ENCODE measurements at regions not wholly inside any gene's neighbourhood (a gene's known extent, or its start where the extent isn't known, plus 50 kb on each side); places are given as distances from the start of the nearest gene placed in this dataset.

- no peaks in the 10 kb centered on the region for H3K27me3 ChIP-seq (ENCODE audit: control insufficient read depth, insufficient read depth, low read length)
These were observed 923.0 kb upstream of the TMEM132C start for GRCh38 chr12:127343940-127344339.

GRCh38 chr12:127351481-127352010, 915.4 kb upstream of the TMEM132C start:
- Histone ChIP-seq H3K27me3 (ENCODE audit: control insufficient read depth, insufficient read depth, low read length) (no peaks in the 10 kb centered on the region), H3K9me3 (ENCODE audit: control insufficient read depth, insufficient read depth, low read length) (no peaks in the 10 kb centered on the region), H3K4me1 (ENCODE audit: control insufficient read depth, insufficient read depth, low read length) (no peaks in the 10 kb centered on the region), H3K36me3 (ENCODE audit: control insufficient read depth, insufficient read depth, low read length) (no peaks in the 10 kb centered on the region), H3K4me3 (ENCODE audit: low read depth, low read length) (no peak overlapping the region), H3K27ac (ENCODE audit: low read depth, low read length) (no peak overlapping the region)
- 91% methylated on average over 11 of the region's 11 CpGs for WGBS (ENCODE audit: insufficient coverage)
- no peak for DNase-seq (ENCODE audit: low read depth in 4 of 6, low spot score in 6 of 6)

More at GRCh38 chr12:127343940-127344339, 923.0 kb upstream of the TMEM132C start:
- no peaks in the 10 kb centered on the region for H3K36me3 ChIP-seq (ENCODE audit: control insufficient read depth, insufficient read depth, low read length)
- H3K9me3 ChIP-seq (ENCODE audit: control insufficient read depth, insufficient read depth, low read length) = no peaks in the 10 kb centered on the region
- 66% methylated on average over 5 of the region's 5 CpGs for WGBS (ENCODE audit: insufficient coverage)
- no peak overlapping the region for H3K27ac ChIP-seq (ENCODE audit: low read depth, low read length)
- no peak overlapping the region for H3K4me3 ChIP-seq (ENCODE audit: low read depth, low read length)
- H3K4me1 ChIP-seq (ENCODE audit: control insufficient read depth, insufficient read depth, low read length) = no peaks in the 10 kb centered on the region
- no peak for DNase-seq (ENCODE audit: low read depth in 4 of 6, low spot score in 6 of 6)

GRCh38 chr12:127355061-127355841, 911.7 kb upstream of the TMEM132C start:
- no peak overlapping the region for H3K4me3 ChIP-seq (ENCODE audit: low read depth, low read length)
- DNase-seq (ENCODE audit: low read depth in 4 of 6, low spot score in 6 of 6) = no peak
- H3K27ac ChIP-seq (ENCODE audit: low read depth, low read length) = no peak overlapping the region
- no peaks in the 10 kb centered on the region for H3K36me3 ChIP-seq (ENCODE audit: control insufficient read depth, insufficient read depth, low read length)
- no peaks in the 10 kb centered on the region for H3K9me3 ChIP-seq (ENCODE audit: control insufficient read depth, insufficient read depth, low read length)
- no peaks in the 10 kb centered on the region for H3K27me3 ChIP-seq (ENCODE audit: control insufficient read depth, insufficient read depth, low read length)
- 64% methylated on average over 6 of the region's 10 CpGs for WGBS (ENCODE audit: insufficient coverage)
- no peaks in the 10 kb centered on the region for H3K4me1 ChIP-seq (ENCODE audit: control insufficient read depth, insufficient read depth, low read length)

- Histone ChIP-seq H3K9me3 (ENCODE audit: control insufficient read depth, insufficient read depth, low read length) (no peaks in the 10 kb centered on the region), H3K4me3 (ENCODE audit: low read depth, low read length) (no peak overlapping the region), H3K36me3 (ENCODE audit: control insufficient read depth, insufficient read depth, low read length) (no peaks in the 10 kb centered on the region), H3K4me1 (ENCODE audit: control insufficient read depth, insufficient read depth, low read length) (no peaks in the 10 kb centered on the region), H3K27me3 (ENCODE audit: control insufficient read depth, insufficient read depth, low read length) (no peaks in the 10 kb centered on the region), H3K27ac (ENCODE audit: low read depth, low read length) (no peak overlapping the region)
- WGBS (ENCODE audit: insufficient coverage) = no CpG with 5 or more reads among the region's 2 CpGs
- DNase-seq (ENCODE audit: low read depth in 4 of 6, low spot score in 6 of 6) = no peak
These were observed 908.1 kb upstream of the TMEM132C start for GRCh38 chr12:127358888-127359287.

- no peak for DNase-seq (ENCODE audit: low read depth in 4 of 6, low spot score in 6 of 6)
- Histone ChIP-seq H3K9me3 (ENCODE audit: control insufficient read depth, insufficient read depth, low read length) (no peaks in the 10 kb centered on the region), H3K27me3 (ENCODE audit: control insufficient read depth, insufficient read depth, low read length) (no peaks in the 10 kb centered on the region), H3K36me3 (ENCODE audit: control insufficient read depth, insufficient read depth, low read length) (no peaks in the 10 kb centered on the region), H3K4me1 (ENCODE audit: control insufficient read depth, insufficient read depth, low read length) (no peaks in the 10 kb centered on the region), H3K4me3 (ENCODE audit: low read depth, low read length) (no peak overlapping the region), H3K27ac (ENCODE audit: low read depth, low read length) (no peak overlapping the region)
- WGBS (ENCODE audit: insufficient coverage) = 90% methylated on average over 6 of the region's 6 CpGs
These were observed 906.4 kb upstream of the TMEM132C start for GRCh38 chr12:127360580-127360979.

- no peak overlapping the region for H3K27ac ChIP-seq (ENCODE audit: low read depth, low read length)
- no peaks in the 10 kb centered on the region for H3K4me1 ChIP-seq (ENCODE audit: control insufficient read depth, insufficient read depth, low read length)
- H3K27me3 ChIP-seq (ENCODE audit: control insufficient read depth, insufficient read depth, low read length) = no peaks in the 10 kb centered on the region
- no peaks in the 10 kb centered on the region for H3K9me3 ChIP-seq (ENCODE audit: control insufficient read depth, insufficient read depth, low read length)
- no CpG with 5 or more reads among the region's 4 CpGs for WGBS (ENCODE audit: insufficient coverage)
- H3K4me3 ChIP-seq (ENCODE audit: low read depth, low read length) = no peak overlapping the region
- no peaks in the 10 kb centered on the region for H3K36me3 ChIP-seq (ENCODE audit: control insufficient read depth, insufficient read depth, low read length)
- DNase-seq (ENCODE audit: low read depth in 4 of 6, low spot score in 6 of 6) = no peak
These were observed 904.8 kb upstream of the TMEM132C start for GRCh38 chr12:127362121-127362520.

- Histone ChIP-seq H3K4me3 (ENCODE audit: low read depth, low read length) (no peak overlapping the region), H3K9me3 (ENCODE audit: control insufficient read depth, insufficient read depth, low read length) (no peaks in the 10 kb centered on the region), H3K27ac (ENCODE audit: low read depth, low read length) (no peak overlapping the region), H3K36me3 (ENCODE audit: control insufficient read depth, insufficient read depth, low read length) (no peaks in the 10 kb centered on the region), H3K4me1 (ENCODE audit: control insufficient read depth, insufficient read depth, low read length) (no peaks in the 10 kb centered on the region), H3K27me3 (ENCODE audit: control insufficient read depth, insufficient read depth, low read length) (no peaks in the 10 kb centered on the region)
- WGBS (ENCODE audit: insufficient coverage) = no CpG with 5 or more reads among the region's 2 CpGs
- no peak for DNase-seq (ENCODE audit: low read depth in 4 of 6, low spot score in 6 of 6)
These were observed 903.6 kb upstream of the TMEM132C start for GRCh38 chr12:127363392-127363791.

GRCh38 chr12:127373559-127373958, 893.4 kb upstream of the TMEM132C start:
- peak in 2 of 6 donors; percentile 26 to 51 for DNase-seq (ENCODE audit: low read depth in 4 of 6, low spot score in 6 of 6)

GRCh38 chr12:127374447-127374846, 892.5 kb upstream of the TMEM132C start:
- no peak for DNase-seq (ENCODE audit: low read depth in 4 of 6, low spot score in 6 of 6)
- Histone ChIP-seq H3K9me3 (ENCODE audit: control insufficient read depth, insufficient read depth, low read length) (no peaks in the 10 kb centered on the region), H3K4me3 (ENCODE audit: low read depth, low read length) (no peak overlapping the region), H3K27me3 (ENCODE audit: control insufficient read depth, insufficient read depth, low read length) (no peaks in the 10 kb centered on the region), H3K27ac (ENCODE audit: low read depth, low read length) (no peak overlapping the region), H3K36me3 (ENCODE audit: control insufficient read depth, insufficient read depth, low read length) (no peaks in the 10 kb centered on the region), H3K4me1 (ENCODE audit: control insufficient read depth, insufficient read depth, low read length) (peaks cover 4% of the 10 kb centered on the region)

More at GRCh38 chr12:127373559-127373958, 893.4 kb upstream of the TMEM132C start:
- Histone ChIP-seq H3K27ac (ENCODE audit: low read depth, low read length) (no peak overlapping the region), H3K9me3 (ENCODE audit: control insufficient read depth, insufficient read depth, low read length) (no peaks in the 10 kb centered on the region), H3K27me3 (ENCODE audit: control insufficient read depth, insufficient read depth, low read length) (no peaks in the 10 kb centered on the region), H3K4me1 (ENCODE audit: control insufficient read depth, insufficient read depth, low read length) (peaks cover 4% of the 10 kb centered on the region), H3K4me3 (ENCODE audit: low read depth, low read length) (no peak overlapping the region), H3K36me3 (ENCODE audit: control insufficient read depth, insufficient read depth, low read length) (no peaks in the 10 kb centered on the region)
- 69% methylated on average over 4 of the region's 4 CpGs for WGBS (ENCODE audit: insufficient coverage)

- peak; percentile 32 to 86 (median 56) for DNase-seq (ENCODE audit: low read depth in 4 of 6, low spot score in 6 of 6)
- H3K27me3 ChIP-seq (ENCODE audit: control insufficient read depth, insufficient read depth, low read length) = no peaks in the 10 kb centered on the region
- under 1% methylated on average over 29 of the region's 33 CpGs for WGBS (ENCODE audit: insufficient coverage)
- peak overlapping the region; percentile 34 for H3K4me3 ChIP-seq (ENCODE audit: low read depth, low read length)
- no peaks in the 10 kb centered on the region for H3K36me3 ChIP-seq (ENCODE audit: control insufficient read depth, insufficient read depth, low read length)
- H3K9me3 ChIP-seq (ENCODE audit: control insufficient read depth, insufficient read depth, low read length) = no peaks in the 10 kb centered on the region
- peaks cover 6% of the 10 kb centered on the region for H3K4me1 ChIP-seq (ENCODE audit: control insufficient read depth, insufficient read depth, low read length)
- H3K27ac ChIP-seq (ENCODE audit: low read depth, low read length) = no peak overlapping the region
These were observed 885.8 kb upstream of the TMEM132C start for GRCh38 chr12:127381043-127381668.

Measured in spinal cord (tissue), 9 donors.